ENCODE measurements at regions not wholly inside any gene's neighbourhood (a gene's known extent, or its start where the extent isn't known, plus 50 kb on each side); places are given as distances from the start of the nearest gene placed in this dataset.

DNA sequence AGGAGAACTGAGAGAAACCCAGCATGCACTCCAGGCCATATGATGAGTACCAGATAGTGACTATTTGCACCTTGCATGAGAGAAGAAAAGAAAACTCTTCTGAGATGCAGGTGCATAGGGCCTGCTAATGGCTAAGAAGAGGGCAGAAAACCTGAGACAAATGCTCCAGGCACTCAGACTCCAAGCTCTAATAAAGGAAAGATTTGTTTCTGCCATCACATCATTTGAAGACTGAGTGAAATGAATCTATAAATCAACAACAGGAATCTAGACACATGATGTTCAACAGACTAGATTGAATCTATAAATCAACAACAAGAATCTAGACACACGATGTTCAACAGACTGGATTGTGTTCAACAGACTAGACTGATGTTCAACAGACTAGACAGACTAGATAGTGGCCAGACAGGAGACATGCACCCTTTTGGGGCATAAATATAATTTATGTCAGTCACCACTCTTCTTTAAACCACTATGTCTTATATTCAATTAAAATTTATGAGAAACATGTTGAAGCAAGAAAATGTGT, 482.7 kb upstream of the UBE2E3 start:
- 38 to 50% methylated on average over 1 of the region's 1 CpG for WGBS, 2 donors
- intact Hi-C loops (cut with DNase I; ENCODE audit: low total_unique reads): no loop called here
- no peak overlapping the region for H3K4me3 ChIP-seq (ENCODE audit: low read depth, poor library complexity, severe bottlenecking)
- TF ChIP-seq POLR2A (IDR thresholded peaks at IDR 0.05): no peak
- TF ChIP-seq, protein P1, sequence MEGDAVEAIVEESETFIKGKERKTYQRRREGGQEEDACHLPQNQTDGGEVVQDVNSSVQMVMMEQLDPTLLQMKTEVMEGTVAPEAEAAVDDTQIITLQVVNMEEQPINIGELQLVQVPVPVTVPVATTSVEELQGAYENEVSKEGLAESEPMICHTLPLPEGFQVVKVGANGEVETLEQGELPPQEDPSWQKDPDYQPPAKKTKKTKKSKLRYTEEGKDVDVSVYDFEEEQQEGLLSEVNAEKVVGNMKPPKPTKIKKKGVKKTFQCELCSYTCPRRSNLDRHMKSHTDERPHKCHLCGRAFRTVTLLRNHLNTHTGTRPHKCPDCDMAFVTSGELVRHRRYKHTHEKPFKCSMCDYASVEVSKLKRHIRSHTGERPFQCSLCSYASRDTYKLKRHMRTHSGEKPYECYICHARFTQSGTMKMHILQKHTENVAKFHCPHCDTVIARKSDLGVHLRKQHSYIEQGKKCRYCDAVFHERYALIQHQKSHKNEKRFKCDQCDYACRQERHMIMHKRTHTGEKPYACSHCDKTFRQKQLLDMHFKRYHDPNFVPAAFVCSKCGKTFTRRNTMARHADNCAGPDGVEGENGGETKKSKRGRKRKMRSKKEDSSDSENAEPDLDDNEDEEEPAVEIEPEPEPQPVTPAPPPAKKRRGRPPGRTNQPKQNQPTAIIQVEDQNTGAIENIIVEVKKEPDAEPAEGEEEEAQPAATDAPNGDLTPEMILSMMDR (IDR thresholded peaks at IDR 0.05): no peak
- DNase-seq (ENCODE audit: low spot score in 2 of 2): no peak

DNA sequence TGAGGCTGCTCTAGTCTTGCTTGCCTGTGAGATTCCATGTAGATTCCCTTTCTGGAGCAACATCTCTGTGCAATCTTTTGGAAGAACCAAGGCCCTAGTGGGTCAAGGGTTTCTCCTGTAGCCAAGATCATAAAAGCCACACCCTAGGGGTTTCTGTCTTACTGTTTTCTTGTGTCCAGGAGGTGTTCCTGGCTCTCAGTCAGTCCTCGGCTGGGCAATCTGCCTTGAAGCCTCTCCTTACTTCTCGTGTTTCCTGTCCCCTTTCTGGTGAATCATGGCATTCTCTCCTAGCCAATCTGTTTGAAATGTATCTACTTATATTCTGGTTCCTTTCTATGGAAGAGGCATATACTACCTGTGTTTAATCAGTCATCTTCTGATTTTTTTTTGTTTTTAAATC, 484.8 kb upstream of the UBE2E3 start:
- 30 to 32% methylated on average over 2 of the region's 2 CpGs for WGBS, 2 donors
- intact Hi-C loops (cut with DNase I; ENCODE audit: low total_unique reads): no loop called here
- no peak overlapping the region for H3K4me3 ChIP-seq (ENCODE audit: low read depth, poor library complexity, severe bottlenecking)
- peak in 1 of 2 donors; percentile 29 for DNase-seq (ENCODE audit: low spot score in 2 of 2)
- no peak for TF ChIP-seq POLR2A (IDR thresholded peaks at IDR 0.05)
- TF ChIP-seq, protein P1 (IDR thresholded peaks at IDR 0.05): no peak

DNA sequence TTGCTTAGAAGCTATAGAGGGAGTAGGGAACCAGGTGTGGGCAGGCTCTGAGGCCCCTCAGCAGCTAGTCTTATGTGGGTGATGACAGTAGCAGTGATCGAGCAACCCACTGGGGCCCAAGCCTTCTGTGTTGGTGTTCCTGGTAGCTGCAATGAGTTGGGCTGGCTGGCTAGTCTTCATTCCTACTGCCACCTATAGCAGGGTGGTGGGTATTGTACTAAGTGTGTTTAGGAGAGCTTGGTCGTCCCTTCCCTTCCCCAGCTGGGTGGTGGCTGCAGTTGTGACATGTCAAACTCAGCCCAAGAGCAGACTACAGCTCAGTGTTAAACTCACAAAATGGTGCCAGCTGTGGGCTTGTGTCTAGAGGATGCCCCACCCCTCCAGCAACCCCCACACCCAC, 486.1 kb upstream of the UBE2E3 start:
- intact Hi-C loops (cut with DNase I; ENCODE audit: low total_unique reads): no loop called here
- TF ChIP-seq, protein P1 (IDR thresholded peaks at IDR 0.05): no peak
- no peak for TF ChIP-seq POLR2A (IDR thresholded peaks at IDR 0.05)
- WGBS, 2 donors: 90% methylated on average over 2 of the region's 2 CpGs
- H3K4me3 ChIP-seq (ENCODE audit: low read depth, poor library complexity, severe bottlenecking): no peak overlapping the region
- no peak for DNase-seq (ENCODE audit: low spot score in 2 of 2)

DNA sequence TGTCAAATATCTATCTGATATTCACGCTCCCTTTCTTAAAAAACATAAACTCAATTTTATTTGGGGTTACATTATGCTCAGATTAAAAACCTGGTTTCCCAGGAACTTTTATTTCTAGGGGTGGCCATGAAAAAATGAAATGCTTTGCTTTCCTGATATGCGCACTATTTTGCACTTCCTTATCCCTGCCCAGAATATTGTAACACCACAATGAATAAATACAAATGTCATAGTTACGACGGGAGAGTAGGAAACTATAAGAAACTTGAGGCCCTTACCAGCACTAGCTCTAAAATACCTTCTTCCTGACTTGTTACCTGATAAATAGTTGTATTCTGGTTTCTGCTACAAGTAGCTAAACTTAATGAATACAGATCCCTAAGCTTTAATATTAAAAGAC, 475.6 kb upstream of the CWC22 start:
- TF ChIP-seq, protein P1 (IDR thresholded peaks at IDR 0.05): no peak
- no peak for TF ChIP-seq POLR2A (IDR thresholded peaks at IDR 0.05)
- no peak overlapping the region for H3K4me3 ChIP-seq (ENCODE audit: low read depth, poor library complexity, severe bottlenecking)
- 93 to 95% methylated on average over 4 of the region's 4 CpGs for WGBS, 2 donors
- no peak for DNase-seq (ENCODE audit: low spot score in 2 of 2)
- intact Hi-C loops (cut with DNase I; ENCODE audit: low total_unique reads): no loop called here

DNA sequence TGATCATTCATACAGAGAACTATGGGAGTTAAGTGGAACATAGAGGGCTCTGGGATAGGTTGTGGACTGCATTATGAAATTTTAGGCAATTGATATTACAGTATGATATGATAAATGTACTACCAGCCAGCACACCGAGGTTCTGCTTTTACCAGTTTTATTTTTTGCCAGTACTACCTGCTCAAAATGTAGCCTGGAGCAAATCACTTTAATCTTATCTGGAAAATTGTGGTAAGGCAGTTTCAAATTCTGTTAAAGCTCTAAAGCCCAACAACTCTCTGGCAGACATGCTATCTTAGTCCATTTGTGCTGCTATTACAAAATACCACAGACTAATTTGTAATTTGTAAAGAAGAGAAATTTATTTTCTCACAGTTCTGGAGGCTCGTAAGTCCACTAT, 474.9 kb upstream of the CWC22 start:
- TF ChIP-seq, protein P1 (IDR thresholded peaks at IDR 0.05): no peak
- TF ChIP-seq POLR2A (IDR thresholded peaks at IDR 0.05): no peak
- intact Hi-C loops (cut with DNase I; ENCODE audit: low total_unique reads): no loop called here
- 46 to 56% methylated on average over 2 of the region's 2 CpGs for WGBS, 2 donors
- H3K4me3 ChIP-seq (ENCODE audit: low read depth, poor library complexity, severe bottlenecking): no peak overlapping the region
- DNase-seq (ENCODE audit: low spot score in 2 of 2): no peak

DNA sequence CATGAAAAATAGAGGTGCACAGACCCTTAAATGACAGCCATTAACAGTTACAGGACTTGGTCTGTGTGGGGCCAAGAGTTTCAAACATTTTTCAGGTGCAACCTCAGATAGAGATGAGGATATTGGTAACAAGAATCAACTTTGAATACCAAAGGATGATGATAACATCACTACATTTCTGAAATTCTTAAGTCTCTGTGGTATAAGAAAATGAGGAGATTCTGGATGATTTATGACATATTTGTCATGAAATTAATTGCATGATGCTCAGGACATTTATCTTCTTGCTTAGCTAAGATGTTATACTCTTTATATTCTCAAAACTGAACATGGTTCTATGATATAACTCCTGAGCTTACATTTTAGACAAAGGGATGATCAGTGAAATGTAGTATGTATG, 471.8 kb upstream of the CWC22 start:
- no peak for DNase-seq (ENCODE audit: low spot score in 2 of 2)
- TF ChIP-seq, protein P1 (IDR thresholded peaks at IDR 0.05): no peak
- no peak for TF ChIP-seq POLR2A (IDR thresholded peaks at IDR 0.05)
- no peak overlapping the region for H3K4me3 ChIP-seq (ENCODE audit: low read depth, poor library complexity, severe bottlenecking)
- intact Hi-C loops (cut with DNase I; ENCODE audit: low total_unique reads): no loop called here

Data from lower leg skin (tissue), 4 donors.